GM21423 (cell line): ENCODE measurements at regions not wholly inside any gene's neighbourhood (a gene's known extent, or its start where the extent isn't known, plus 50 kb on each side); places are given as distances from the start of the nearest gene placed in this dataset.
"Not testable (repeated sequence)": the region's sequence is repeated elsewhere in the genome, so short reads cannot be mapped to it uniquely, and the experiment has no call there.

Source experiments
- ATAC-seq: cut with Tn5 transposase; IDR thresholded peaks from one replicate; pipeline ENCODE4 v1.9.1; 2021; ENCODE audit warnings: mild to moderate bottlenecking, moderate library complexity; ENCODE audit not compliant: unreplicated experiment

GRCh38 chr16:48745541-48745940, 135.6 kb upstream of the N4BP1 start:
- no peak for ATAC-seq

- ATAC-seq = no peak
Measured at GRCh38 chr16:48740964-48741363, 131.0 kb upstream of the N4BP1 start.

- no peak for ATAC-seq
Measured at GRCh38 chr16:48734220-48734619, 124.2 kb upstream of the N4BP1 start.

- no peak for ATAC-seq
Measured at GRCh38 chr16:48704710-48705109, 94.7 kb upstream of the N4BP1 start.

- peak; percentile 82 for ATAC-seq
Measured at GRCh38 chr16:48687421-48688038, 77.5 kb upstream of the N4BP1 start.

- no peak for ATAC-seq
Measured at GRCh38 chr16:48684148-48684547, 74.2 kb upstream of the N4BP1 start.

GRCh38 chr16:48682971-48683370, 73.0 kb upstream of the N4BP1 start:
- no peak for ATAC-seq

- no peak for ATAC-seq
Measured at GRCh38 chr16:48681520-48681919, 71.5 kb upstream of the N4BP1 start.

- ATAC-seq = no peak
Measured at GRCh38 chr16:48680881-48681280, 70.9 kb upstream of the N4BP1 start.

GRCh38 chr16:48676836-48677235, 66.9 kb upstream of the N4BP1 start:
- no peak for ATAC-seq

GRCh38 chr16:48668184-48668583, 58.2 kb upstream of the N4BP1 start:
- ATAC-seq = not testable (repeated sequence)

- no peak for ATAC-seq
Measured at GRCh38 chr16:48659940-48660339, 50.0 kb upstream of the N4BP1 start.
